H9 (cell line): ENCODE measurements at regions not wholly inside any gene's neighbourhood (a gene's known extent, or its start where the extent isn't known, plus 50 kb on each side); places are given as distances from the start of the nearest gene placed in this dataset.

Experiments used
- DNase-seq: peaks from one replicate; pipeline ENCODE4 v3.0.0-alpha.2; 2017
- H2AFZ ChIP-seq: one replicate; pipeline ENCODE4 v1.6.1; 2013; ENCODE audit warnings: mild to moderate bottlenecking, low read length, control low read depth, moderate library complexity
- H2AK5ac ChIP-seq: 2 replicates; pipeline ENCODE4 v1.6.1; 2013; ENCODE audit warnings: low read length, control low read depth, mixed read lengths; ENCODE audit not compliant: insufficient read length
- H2BK120ac ChIP-seq: one replicate; pipeline ENCODE4 v1.6.1; 2013; ENCODE audit warnings: low read depth, mild to moderate bottlenecking, low read length, control low read depth, inconsistent platforms; ENCODE audit not compliant: poor library complexity, severe bottlenecking
- H2BK12ac ChIP-seq: 2 replicates; pipeline ENCODE4 v1.6.1; 2013; ENCODE audit warnings: low read length, control low read depth, mixed read lengths, low read depth; ENCODE audit not compliant: insufficient read length
- H2BK15ac ChIP-seq: 2 replicates; pipeline ENCODE4 v1.6.1; 2013; ENCODE audit warnings: low read depth, low read length, control low read depth
- H2BK20ac ChIP-seq: one replicate; pipeline ENCODE4 v1.6.1; 2013; ENCODE audit warnings: low read depth, mild to moderate bottlenecking, low read length, control low read depth, inconsistent platforms; ENCODE audit not compliant: poor library complexity, severe bottlenecking
- H2BK5ac ChIP-seq: 2 replicates; pipeline ENCODE4 v1.6.1; 2013; ENCODE audit warnings: low read length, control low read depth, mixed read lengths; ENCODE audit not compliant: insufficient read length
- H3K14ac ChIP-seq: 2 replicates; pipeline ENCODE4 v1.6.1; 2013; ENCODE audit warnings: low read length, control low read depth; ENCODE audit not compliant: insufficient read depth
- H3K18ac ChIP-seq: 2 replicates; pipeline ENCODE4 v1.6.1; 2013; ENCODE audit warnings: low read depth, mild to moderate bottlenecking, mixed read lengths, low read length, control low read depth; ENCODE audit not compliant: insufficient read length
- H3K23ac ChIP-seq: 2 replicates; pipeline ENCODE4 v1.6.1; 2013; ENCODE audit warnings: low read length, control low read depth, mixed read lengths, low read depth; ENCODE audit not compliant: insufficient read length
- H3K23me2 ChIP-seq: 2 replicates; pipeline ENCODE4 v1.6.1; 2013; ENCODE audit warnings: low read depth, mild to moderate bottlenecking, mixed read lengths, low read length, control low read depth; ENCODE audit not compliant: insufficient read length, poor library complexity, severe bottlenecking
- H3K27ac ChIP-seq: 2 replicates; pipeline ENCODE4 v1.5.1; 2013; ENCODE audit warnings: low read length, control low read depth, mixed read lengths, low read depth; ENCODE audit not compliant: insufficient read length
- H3K27me3 ChIP-seq: 2 replicates; pipeline ENCODE4 v1.6.1; 2013; ENCODE audit warnings: low read length, control low read depth, inconsistent platforms; ENCODE audit not compliant: insufficient read depth
- H3K4ac ChIP-seq: 2 replicates; pipeline ENCODE4 v1.6.1; 2013; ENCODE audit warnings: low read depth, mild to moderate bottlenecking, control low read depth, inconsistent platforms, low read length, moderate library complexity
- H3K4me1 ChIP-seq: 2 replicates; pipeline ENCODE4 v1.6.1; 2013; ENCODE audit warnings: low read length, control low read depth, inconsistent platforms; ENCODE audit not compliant: insufficient read depth
- H3K4me2 ChIP-seq: 2 replicates; pipeline ENCODE4 v1.6.1; 2013; ENCODE audit warnings: low read length, control low read depth, mixed read lengths; ENCODE audit not compliant: insufficient read length, insufficient read depth
- H3K56ac ChIP-seq: 2 replicates; pipeline ENCODE4 v1.6.1; 2013; ENCODE audit warnings: low read depth, mild to moderate bottlenecking, mixed read lengths, low read length, control low read depth; ENCODE audit not compliant: insufficient read length
- H3K79me1 ChIP-seq: 2 replicates; pipeline ENCODE4 v1.6.1; 2013; ENCODE audit warnings: low read depth, mild to moderate bottlenecking, moderate library complexity, low read length, control low read depth, inconsistent platforms; ENCODE audit not compliant: insufficient read depth, poor library complexity, severe bottlenecking
- H3K79me2 ChIP-seq: 2 replicates; pipeline ENCODE4 v1.6.1; 2013; ENCODE audit warnings: low read length, control low read depth, inconsistent platforms; ENCODE audit not compliant: insufficient read depth
- H3K9ac ChIP-seq: 2 replicates; pipeline ENCODE4 v1.6.1; 2013; ENCODE audit warnings: low read length, control low read depth, mixed read lengths; ENCODE audit not compliant: insufficient read length; ENCODE audit errors: extremely low read depth
- H3K9me3 ChIP-seq: one replicate; pipeline ENCODE4 v1.6.1; 2013; ENCODE audit warnings: low read depth, low read length, inconsistent platforms; ENCODE audit not compliant: control insufficient read depth
- H3T11ph ChIP-seq: one replicate; pipeline ENCODE4 v1.6.1; 2013; ENCODE audit warnings: mild to moderate bottlenecking, low read length, control low read depth, inconsistent platforms
- H4K20me1 ChIP-seq: one replicate; pipeline ENCODE4 v1.6.1; 2013; ENCODE audit not compliant: control insufficient read depth, insufficient read length, insufficient read depth
- H4K5ac ChIP-seq: 2 replicates; pipeline ENCODE4 v1.6.1; 2013; ENCODE audit warnings: low read depth, mild to moderate bottlenecking, mixed read lengths, low read length, control low read depth; ENCODE audit not compliant: insufficient read length
- H4K8ac ChIP-seq: replicated peaks from 2 replicates; pipeline ENCODE4 v1.6.1; 2013; ENCODE audit warnings: low read length, control low read depth, mixed read lengths, low read depth; ENCODE audit not compliant: insufficient read length
- H4K91ac ChIP-seq: 2 replicates; pipeline ENCODE4 v1.6.1; 2013; ENCODE audit warnings: low read depth, mild to moderate bottlenecking, moderate library complexity, mixed read lengths, low read length, control low read depth; ENCODE audit not compliant: insufficient read length
- H3K27ac Mint-ChIP-seq, 3 experiments: 2 replicates in 2 of 3; 3 replicates in 1 of 3; pipeline ENCODE4 v1.8.0; 2020 to 2021; ENCODE audit warnings: mixed read lengths in 3 of 3, mild to moderate bottlenecking in 1 of 3, moderate library complexity in 1 of 3
- H3K27me3 Mint-ChIP-seq: 2 replicates; pipeline ENCODE4 v1.8.0; 2021; ENCODE audit warnings: low read depth, mild to moderate bottlenecking, moderate library complexity, mixed read lengths
- H3K36me3 Mint-ChIP-seq, 3 experiments: 2 replicates in 2 of 3; 3 replicates in 1 of 3; pipeline ENCODE4 v1.8.0; 2020 to 2021; ENCODE audit warnings: low read depth in 3 of 3, mixed read lengths in 3 of 3; ENCODE audit not compliant: insufficient read depth in 1 of 3
- H3K4me1 Mint-ChIP-seq, 2 experiments: 2 replicates each; pipeline ENCODE4 v1.8.0; 2020; ENCODE audit warnings: mixed read lengths in 2 of 2
- H3K4me3 Mint-ChIP-seq, 2 experiments: 2 replicates in 1 of 2; 3 replicates in 1 of 2; pipeline ENCODE4 v1.8.0; 2020 to 2021; ENCODE audit warnings: mild to moderate bottlenecking in 2 of 2, mixed read lengths in 2 of 2, moderate library complexity in 1 of 2
- H3K9me3 Mint-ChIP-seq, 2 experiments: 2 replicates in 1 of 2; 3 replicates in 1 of 2; pipeline ENCODE4 v1.8.0; 2020; ENCODE audit warnings: mild to moderate bottlenecking in 2 of 2, mixed read lengths in 2 of 2, moderate library complexity in 1 of 2
- CTCF ChIP-seq: fragments of 200-600 bp; sonication (generic); conservative IDR thresholded peaks from 3 replicates; pipeline ENCODE4 v1.8.0; 2021; ENCODE audit warnings: antibody characterized with exemption, mild to moderate bottlenecking
- WGBS: extraction: QIAGEN DNeasy Blood & Tissue Kit; methylation state at CpG from one replicate; pipeline ENCODE4 v1.1.7; 2013; ENCODE audit warnings: missing lambda C conversion rate, low lambda C conversion rate, mixed read lengths; ENCODE audit not compliant: insufficient read length; ENCODE audit errors: extremely low coverage; 5-methylcytosine and 5-hydroxymethylcytosine counted together

GRCh38 chr4:180596888-180597483 lies 1646.2 kb upstream of the TENM3 start:
- H3K27ac Mint-ChIP-seq: no peak overlapping the region
- no CpG with 5 or more reads among the region's 3 CpGs for WGBS

More at GRCh38 chr4:180596888-180597483, 1646.2 kb upstream of the TENM3 start:
- Histone ChIP-seq H3K23ac (no peak overlapping the region), H3K27me3 (no peaks in the 10 kb centered on the region), H3T11ph (no peak overlapping the region), H4K8ac (no peak overlapping the region), H3K9ac (no peak overlapping the region), H2BK15ac (no peak overlapping the region), H3K4ac (no peak overlapping the region), H4K91ac (no peak overlapping the region), H2BK120ac (no peak overlapping the region), H3K79me1 (no peaks in the 10 kb centered on the region), H3K27ac (no peak overlapping the region), H4K5ac (no peak overlapping the region), H3K18ac (no peak overlapping the region), H3K14ac (no peak overlapping the region), H4K20me1 (no peaks in the 10 kb centered on the region), H3K4me1 (no peaks in the 10 kb centered on the region), H3K4me2 (no peak overlapping the region), H2BK20ac (no peak overlapping the region), H3K23me2 (no peaks in the 10 kb centered on the region), H2AFZ (no peak overlapping the region), H3K56ac (no peak overlapping the region), H2AK5ac (no peak overlapping the region), H3K79me2 (no peaks in the 10 kb centered on the region), H2BK5ac (no peak overlapping the region), H2BK12ac (no peak overlapping the region), H3K9me3 (no peaks in the 10 kb centered on the region)
- Mint-ChIP-seq H3K4me3 (no peak overlapping the region), H3K4me1 (no peaks in the 10 kb centered on the region), H3K27me3 (no peaks in the 10 kb centered on the region), H3K36me3 (no peaks in the 10 kb centered on the region), H3K9me3 (no peaks in the 10 kb centered on the region)
- no peak for TF ChIP-seq CTCF
- no peak for DNase-seq
